Urothelium cell line (cell line): ENCODE measurements at regions not wholly inside any gene's neighbourhood (a gene's known extent, or its start where the extent isn't known, plus 50 kb on each side); places are given as distances from the start of the nearest gene placed in this dataset.

Experiments used
- DNase-seq: peaks from one replicate; pipeline ENCODE4 v3.0.0; 2011; ENCODE audit warnings: low spot score, mixed read lengths
- FAIRE-seq: peaks from 2 replicates; lab custom pipeline; 2011; peaks lifted over from hg19 to GRCh38; lab: Jason Lieb, UNC

GRCh38 chr11:15613789-15614188, 499.1 kb downstream of the INSC start:
- FAIRE-seq = no peak
- no peak for DNase-seq

- no peak for FAIRE-seq
Measured at GRCh38 chr11:15615398-15616096, 500.8 kb downstream of the INSC start.

GRCh38 chr11:15616130-15617105, 501.7 kb downstream of the INSC start:
- FAIRE-seq (no peak), DNase-seq (no peak)

More at GRCh38 chr11:15615398-15616096, 500.8 kb downstream of the INSC start:
- no peak for DNase-seq

- FAIRE-seq (no peak), DNase-seq (no peak)
Measured at GRCh38 chr11:15617126-15617525, 502.4 kb downstream of the INSC start.

- no peak for FAIRE-seq
- no peak for DNase-seq
Measured at GRCh38 chr11:15618583-15619032, 503.9 kb downstream of the INSC start.

GRCh38 chr11:15621565-15621964, 506.8 kb downstream of the INSC start:
- FAIRE-seq (no peak), DNase-seq (no peak)

- DNase-seq (no peak), FAIRE-seq (no peak)
Measured at GRCh38 chr11:15622231-15622890, 507.6 kb downstream of the INSC start.

GRCh38 chr11:15624701-15625100, 510.0 kb downstream of the INSC start:
- FAIRE-seq = peak; percentile 44
- DNase-seq = no peak

GRCh38 chr11:15625691-15626090, 511.0 kb downstream of the INSC start:
- FAIRE-seq (no peak), DNase-seq (no peak)

- peak; percentile 33 for DNase-seq
- FAIRE-seq = no peak
Measured at GRCh38 chr11:15627560-15627959, 512.8 kb downstream of the INSC start.

GRCh38 chr11:15629690-15630321, 515.1 kb downstream of the INSC start:
- DNase-seq = no peak
- FAIRE-seq = no peak

GRCh38 chr11:15630896-15631295, 516.2 kb downstream of the INSC start:
- FAIRE-seq = no peak

GRCh38 chr11:15635521-15635920, 520.8 kb downstream of the INSC start:
- DNase-seq (no peak), FAIRE-seq (no peak)

More at GRCh38 chr11:15630896-15631295, 516.2 kb downstream of the INSC start:
- no peak for DNase-seq

- FAIRE-seq (no peak), DNase-seq (no peak)
Measured at GRCh38 chr11:15636521-15637089, 521.9 kb downstream of the INSC start.

GRCh38 chr11:15638386-15638787, 523.7 kb downstream of the INSC start:
- FAIRE-seq = no peak
- DNase-seq = no peak

- no peak for FAIRE-seq
- DNase-seq = no peak
Measured at GRCh38 chr11:15640318-15640717, 525.6 kb downstream of the INSC start.

GRCh38 chr11:15641271-15642045, 526.7 kb downstream of the INSC start:
- DNase-seq = no peak
- FAIRE-seq = no peak

GRCh38 chr11:15645201-15645600, 530.5 kb downstream of the INSC start:
- FAIRE-seq (no peak), DNase-seq (no peak)

- no peak for DNase-seq
Measured at GRCh38 chr11:15649371-15650104, 534.8 kb downstream of the INSC start.

More at GRCh38 chr11:15649371-15650104, 534.8 kb downstream of the INSC start:
- FAIRE-seq = no peak
